ENCODE measurements at regions not wholly inside any gene's neighbourhood (a gene's known extent, or its start where the extent isn't known, plus 50 kb on each side); places are given as distances from the start of the nearest gene placed in this dataset.

- Histone ChIP-seq H3K4me2 (replicated peaks; ENCODE audit: low read depth, low read length, poor library complexity, severe bottlenecking) (no peak overlapping the region), H3K79me2 (ENCODE audit: control insufficient read depth, insufficient read depth, low read length) (no peaks in the 10 kb centered on the region), H3K4me3 (ENCODE audit: control extremely low read depth in 1 of 5, extremely low read depth in 1 of 5, insufficient read depth in 1 of 5, low read depth in 2 of 5, low read length in 4 of 5) (no peak overlapping the region), H4K20me1 (ENCODE audit: control insufficient read depth, insufficient read depth, low read length, poor library complexity, severe bottlenecking) (no peaks in the 10 kb centered on the region), H3K9me3 (ENCODE audit: control extremely low read depth in 1 of 3, control insufficient read depth in 2 of 3, insufficient read depth in 1 of 3, low read length in 2 of 3) (no peaks in the 10 kb centered on the region), H3K27me3 (replicated peaks in 1 of 4; ENCODE audit: control extremely low read depth in 1 of 4, control insufficient read depth in 3 of 4, insufficient read depth in 4 of 4, low read length in 3 of 4) (no peaks in the 10 kb centered on the region), H3K4me1 (ENCODE audit: control insufficient read depth in 2 of 2, insufficient read depth in 2 of 2, low read length in 2 of 2) (no peaks in the 10 kb centered on the region), H3K27ac (ENCODE audit: low read length in 2 of 2) (no peak overlapping the region), H2AFZ (ENCODE audit: insufficient read depth, low read depth, low read length, poor library complexity, severe bottlenecking) (no peak overlapping the region), H3K9ac (ENCODE audit: low read length) (no peak overlapping the region), H3K36me3 (replicated peaks in 1 of 2; ENCODE audit: control extremely low read depth in 1 of 2, control insufficient read depth in 1 of 2, extremely low read depth in 1 of 2, insufficient read depth in 2 of 2, low read length in 1 of 2) (no peaks in the 10 kb centered on the region)
- DNase-seq (no peak), ATAC-seq (ENCODE audit: low read depth) (no peak)
- intact Hi-C loops (cut with micrococcal nuclease) = no loop called here
- WGBS (ENCODE audit: insufficient coverage) = 100% methylated on average over 2 of the region's 5 CpGs
- no peaks in the 10 kb centered on the region for H3K4me1 Mint-ChIP-seq
- no peaks in the 10 kb centered on the region for H3K27me3 Mint-ChIP-seq
- no peak for TF ChIP-seq CTCF (IDR thresholded peaks at IDR 0.05)
- no peak for TF ChIP-seq EZH2 (IDR thresholded peaks at IDR 0.05; ENCODE audit: borderline replicate concordance, insufficient read depth, low read depth, low read length, poor library complexity, severe bottlenecking)
- ChIA-PET POLR2A (no interaction called here), CTCF (no interaction called here)
- no peaks in the 10 kb centered on the region for H3K9me3 Mint-ChIP-seq (ENCODE audit: insufficient read depth)
- H3K27ac Mint-ChIP-seq = no peak overlapping the region
- no peak overlapping the region for H3K4me3 Mint-ChIP-seq
These were observed 127.7 kb upstream of the SOX5 start for GRCh38 chr12:24077161-24077560.

GRCh38 chr12:24075650-24076049 lies 126.2 kb upstream of the SOX5 start:
- DNase-seq (no peak), ATAC-seq (ENCODE audit: low read depth) (no peak)
- Histone ChIP-seq H4K20me1 (ENCODE audit: control insufficient read depth, insufficient read depth, low read length, poor library complexity, severe bottlenecking) (no peaks in the 10 kb centered on the region), H3K27ac (ENCODE audit: low read length in 2 of 2) (no peak overlapping the region), H3K36me3 (replicated peaks in 1 of 2; ENCODE audit: control extremely low read depth in 1 of 2, control insufficient read depth in 1 of 2, extremely low read depth in 1 of 2, insufficient read depth in 2 of 2, low read length in 1 of 2) (no peaks in the 10 kb centered on the region), H2AFZ (ENCODE audit: insufficient read depth, low read depth, low read length, poor library complexity, severe bottlenecking) (no peak overlapping the region), H3K27me3 (replicated peaks in 1 of 4; ENCODE audit: control extremely low read depth in 1 of 4, control insufficient read depth in 3 of 4, insufficient read depth in 4 of 4, low read length in 3 of 4) (no peaks in the 10 kb centered on the region), H3K9me3 (ENCODE audit: control extremely low read depth in 1 of 3, control insufficient read depth in 2 of 3, insufficient read depth in 1 of 3, low read length in 2 of 3) (no peaks in the 10 kb centered on the region), H3K4me3 (ENCODE audit: control extremely low read depth in 1 of 5, extremely low read depth in 1 of 5, insufficient read depth in 1 of 5, low read depth in 2 of 5, low read length in 4 of 5) (no peak overlapping the region), H3K4me2 (replicated peaks; ENCODE audit: low read depth, low read length, poor library complexity, severe bottlenecking) (no peak overlapping the region), H3K9ac (ENCODE audit: low read length) (no peak overlapping the region), H3K4me1 (ENCODE audit: control insufficient read depth in 2 of 2, insufficient read depth in 2 of 2, low read length in 2 of 2) (no peaks in the 10 kb centered on the region), H3K79me2 (ENCODE audit: control insufficient read depth, insufficient read depth, low read length) (no peaks in the 10 kb centered on the region)
- no peak for TF ChIP-seq EZH2 (IDR thresholded peaks at IDR 0.05; ENCODE audit: borderline replicate concordance, insufficient read depth, low read depth, low read length, poor library complexity, severe bottlenecking)
- TF ChIP-seq CTCF (IDR thresholded peaks at IDR 0.05) = no peak
- intact Hi-C loops (cut with micrococcal nuclease) = no loop called here
- H3K9me3 Mint-ChIP-seq (ENCODE audit: insufficient read depth) = no peaks in the 10 kb centered on the region
- no peak overlapping the region for H3K4me3 Mint-ChIP-seq
- no peaks in the 10 kb centered on the region for H3K4me1 Mint-ChIP-seq
- no peaks in the 10 kb centered on the region for H3K27me3 Mint-ChIP-seq
- POLR2A ChIA-PET = no interaction called here
- CTCF ChIA-PET = no interaction called here
- H3K27ac Mint-ChIP-seq = no peak overlapping the region
- no CpG with 5 or more reads among the region's 1 CpG for whole genome bisulfite sequencing (ENCODE audit: insufficient coverage)
